ENCODE measurements at regions not wholly inside any gene's neighbourhood (a gene's known extent, or its start where the extent isn't known, plus 50 kb on each side); places are given as distances from the start of the nearest gene placed in this dataset.

- H3K9me2 ChIP-seq (replicated peaks; ENCODE audit: low read depth, low read length) = no peaks in the 10 kb centered on the region
- H3K4me2 ChIP-seq (ENCODE audit: low read depth, low read length, poor library complexity, severe bottlenecking) = no peak overlapping the region
- no peaks in the 10 kb centered on the region for H3F3A ChIP-seq (ENCODE audit: low read depth)
- H3K9ac ChIP-seq (ENCODE audit: low read depth, low read length, poor library complexity, severe bottlenecking) = no peak overlapping the region
- no peaks in the 10 kb centered on the region for H3K27me3 ChIP-seq (ENCODE audit: insufficient read depth, low read length, poor library complexity, severe bottlenecking)
- H3K4me1 ChIP-seq (ENCODE audit: insufficient read depth, low read length, poor library complexity, severe bottlenecking) = no peaks in the 10 kb centered on the region
- H2AFZ ChIP-seq (ENCODE audit: low read length) = no peak overlapping the region
- H3K79me2 ChIP-seq (ENCODE audit: insufficient read depth, low read length) = no peaks in the 10 kb centered on the region
- no peak overlapping the region for H3K4me3 ChIP-seq (ENCODE audit: low read length, poor library complexity, severe bottlenecking)
- TF ChIP-seq EZH2phosphoT487 (IDR thresholded peaks at IDR 0.05; ENCODE audit: borderline replicate concordance) = no peak
- TF ChIP-seq CTCF (conservative IDR thresholded peaks at IDR 0.05; ENCODE audit: low read length) = no peak
- no peaks in the 10 kb centered on the region for H3K36me3 ChIP-seq (ENCODE audit: insufficient read depth, low read length)
- no peaks in the 10 kb centered on the region for H4K20me1 ChIP-seq (ENCODE audit: insufficient read depth, low read length, poor library complexity, severe bottlenecking)
- H3K9me3 ChIP-seq (ENCODE audit: insufficient read depth, low read depth, low read length) = no peaks in the 10 kb centered on the region
Measured at GRCh38 chr15:47934342-47934741, 186.4 kb upstream of the SLC24A5 start.

GRCh38 chr15:47937834-47938233 is 183.0 kb upstream of the SLC24A5 start:
- Histone ChIP-seq H3K4me1 (ENCODE audit: insufficient read depth, low read length, poor library complexity, severe bottlenecking) (no peaks in the 10 kb centered on the region), H2AFZ (ENCODE audit: low read length) (no peak overlapping the region), H3K36me3 (ENCODE audit: insufficient read depth, low read length) (no peaks in the 10 kb centered on the region), H3K9ac (ENCODE audit: low read depth, low read length, poor library complexity, severe bottlenecking) (no peak overlapping the region), H3K9me3 (ENCODE audit: insufficient read depth, low read depth, low read length) (no peaks in the 10 kb centered on the region), H3K9me2 (replicated peaks; ENCODE audit: low read depth, low read length) (no peaks in the 10 kb centered on the region), H3K4me3 (ENCODE audit: low read length, poor library complexity, severe bottlenecking) (no peak overlapping the region), H3K4me2 (ENCODE audit: low read depth, low read length, poor library complexity, severe bottlenecking) (no peak overlapping the region), H3K27me3 (ENCODE audit: insufficient read depth, low read length, poor library complexity, severe bottlenecking) (no peaks in the 10 kb centered on the region), H4K20me1 (ENCODE audit: insufficient read depth, low read length, poor library complexity, severe bottlenecking) (no peaks in the 10 kb centered on the region), H3F3A (ENCODE audit: low read depth) (no peaks in the 10 kb centered on the region), H3K79me2 (ENCODE audit: insufficient read depth, low read length) (no peaks in the 10 kb centered on the region)
- TF ChIP-seq CTCF (conservative IDR thresholded peaks at IDR 0.05; ENCODE audit: low read length) (no peak), EZH2phosphoT487 (IDR thresholded peaks at IDR 0.05; ENCODE audit: borderline replicate concordance) (no peak)

DNA sequence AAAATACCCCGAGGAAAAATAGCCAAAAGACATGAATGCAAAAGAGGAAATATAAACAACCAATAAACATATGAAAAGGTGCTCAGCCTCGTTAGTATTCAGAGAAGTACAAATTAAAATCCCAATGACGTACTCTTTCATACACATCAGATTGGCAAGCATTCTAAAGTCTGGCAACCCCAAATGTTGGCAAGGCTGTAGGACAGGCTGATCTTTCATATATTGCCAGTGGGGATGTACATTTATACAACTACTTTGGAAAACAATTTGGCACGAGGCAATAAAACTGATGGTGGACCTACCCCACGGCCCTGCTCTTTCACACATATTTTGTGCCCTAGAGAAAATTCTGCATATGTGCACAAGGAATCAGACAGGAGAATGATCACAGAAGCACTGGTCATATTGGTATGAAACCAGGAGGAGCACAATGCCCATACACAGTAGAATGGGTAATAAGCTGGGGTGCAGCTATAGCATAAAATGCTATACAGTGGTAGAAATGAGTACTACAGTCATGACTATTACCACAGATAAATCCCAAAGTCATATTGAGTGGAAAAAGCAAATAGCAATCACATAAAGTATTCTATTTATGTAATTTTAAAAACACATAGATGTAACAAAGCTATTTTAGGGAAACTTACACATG is 176.0 kb upstream of the SLC24A5 start:
- Histone ChIP-seq H3K4me1 (ENCODE audit: insufficient read depth, low read length, poor library complexity, severe bottlenecking) (no peaks in the 10 kb centered on the region), H3K27me3 (ENCODE audit: insufficient read depth, low read length, poor library complexity, severe bottlenecking) (no peaks in the 10 kb centered on the region), H3K79me2 (ENCODE audit: insufficient read depth, low read length) (no peaks in the 10 kb centered on the region), H3K4me2 (ENCODE audit: low read depth, low read length, poor library complexity, severe bottlenecking) (no peak overlapping the region), H3K36me3 (ENCODE audit: insufficient read depth, low read length) (no peaks in the 10 kb centered on the region), H4K20me1 (ENCODE audit: insufficient read depth, low read length, poor library complexity, severe bottlenecking) (no peaks in the 10 kb centered on the region), H3K9me3 (ENCODE audit: insufficient read depth, low read depth, low read length) (no peaks in the 10 kb centered on the region), H3K9me2 (replicated peaks; ENCODE audit: low read depth, low read length) (no peaks in the 10 kb centered on the region), H3K4me3 (ENCODE audit: low read length, poor library complexity, severe bottlenecking) (no peak overlapping the region), H2AFZ (ENCODE audit: low read length) (no peak overlapping the region), H3F3A (ENCODE audit: low read depth) (no peaks in the 10 kb centered on the region), H3K9ac (ENCODE audit: low read depth, low read length, poor library complexity, severe bottlenecking) (no peak overlapping the region)
- TF ChIP-seq CTCF (conservative IDR thresholded peaks at IDR 0.05; ENCODE audit: low read length) (0 out of 2 replicates have a peak, but pooled peaks have one; percentile 15), EZH2phosphoT487 (IDR thresholded peaks at IDR 0.05; ENCODE audit: borderline replicate concordance) (no peak)

All from Loucy (cell line).